Glutamatergic neuron (in vitro differentiated cells): ENCODE measurements at regions not wholly inside any gene's neighbourhood (a gene's known extent, or its start where the extent isn't known, plus 50 kb on each side); places are given as distances from the start of the nearest gene placed in this dataset.

Experiments
- DNase-seq: peaks from one replicate; pipeline ENCODE4 v3.0.0; 2022
- H3K27ac Mint-ChIP-seq: one replicate; pipeline ENCODE4 v1.8.0; 2020; ENCODE audit warnings: mild to moderate bottlenecking, mixed read lengths, inconsistent platforms; ENCODE audit not compliant: unreplicated experiment
- H3K27me3 Mint-ChIP-seq: one replicate; pipeline ENCODE4 v1.8.0; 2020; ENCODE audit warnings: mild to moderate bottlenecking, moderate library complexity, mixed read lengths, inconsistent platforms; ENCODE audit not compliant: unreplicated experiment
- H3K36me3 Mint-ChIP-seq: one replicate; pipeline ENCODE4 v1.8.0; 2020; ENCODE audit warnings: mild to moderate bottlenecking, mixed read lengths, inconsistent platforms; ENCODE audit not compliant: unreplicated experiment
- H3K4me1 Mint-ChIP-seq: one replicate; pipeline ENCODE4 v1.8.0; 2020; ENCODE audit warnings: mild to moderate bottlenecking, low read depth, mixed read lengths, inconsistent platforms; ENCODE audit not compliant: unreplicated experiment
- H3K4me3 Mint-ChIP-seq: one replicate; pipeline ENCODE4 v1.8.0; 2020; ENCODE audit warnings: mild to moderate bottlenecking, mixed read lengths, inconsistent platforms; ENCODE audit not compliant: unreplicated experiment
- H3K9me3 Mint-ChIP-seq: one replicate; pipeline ENCODE4 v1.8.0; 2020; ENCODE audit warnings: mild to moderate bottlenecking, moderate library complexity, mixed read lengths, inconsistent platforms; ENCODE audit not compliant: unreplicated experiment
- CTCF ChIP-seq: fragments of 200-600 bp; sonication (generic); IDR thresholded peaks from one replicate; pipeline ENCODE4 v1.5.0; 2021; ENCODE audit not compliant: partially characterized antibody, unreplicated experiment

DNA sequence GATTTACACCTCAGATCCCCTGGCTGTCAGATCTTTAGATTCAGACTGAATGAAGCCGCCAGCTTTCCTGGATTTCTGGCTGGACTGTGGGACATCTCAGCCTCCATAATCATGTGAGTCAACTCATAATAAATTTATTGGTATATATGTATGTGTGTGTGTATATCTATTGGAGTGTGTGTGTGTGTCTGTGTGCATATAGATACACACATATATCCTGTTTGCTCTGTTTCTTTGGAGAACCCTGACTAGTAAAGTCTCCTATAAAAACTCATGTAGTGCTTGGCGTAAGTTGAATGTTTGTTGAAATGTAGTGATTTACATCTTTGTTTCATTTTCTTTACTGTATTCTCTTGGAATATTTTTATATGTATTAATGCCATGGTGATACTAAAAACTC, 499.5 kb upstream of the KLF12 start:
- Mint-ChIP-seq H3K4me1 (no peaks in the 10 kb centered on the region), H3K27ac (no peak overlapping the region), H3K36me3 (no peaks in the 10 kb centered on the region), H3K4me3 (no peak overlapping the region), H3K27me3 (no peaks in the 10 kb centered on the region), H3K9me3 (no peaks in the 10 kb centered on the region)
- TF ChIP-seq CTCF = no peak
- no peak for DNase-seq

- Mint-ChIP-seq H3K9me3 (no peaks in the 10 kb centered on the region), H3K27me3 (no peaks in the 10 kb centered on the region), H3K36me3 (no peaks in the 10 kb centered on the region), H3K4me1 (no peaks in the 10 kb centered on the region), H3K4me3 (no peak overlapping the region), H3K27ac (no peak overlapping the region)
- DNase-seq = no peak
- TF ChIP-seq CTCF = no peak
Measured at GRCh38 chr13:74629985-74630384, 495.8 kb upstream of the KLF12 start.

GRCh38 chr13:74625541-74625940, 491.3 kb upstream of the KLF12 start:
- Mint-ChIP-seq H3K27me3 (no peaks in the 10 kb centered on the region), H3K9me3 (no peaks in the 10 kb centered on the region), H3K4me3 (no peak overlapping the region)

GRCh38 chr13:74623761-74624160, 489.6 kb upstream of the KLF12 start:
- Mint-ChIP-seq H3K27me3 (no peaks in the 10 kb centered on the region), H3K36me3 (no peaks in the 10 kb centered on the region), H3K4me3 (no peak overlapping the region), H3K27ac (no peak overlapping the region), H3K9me3 (no peaks in the 10 kb centered on the region), H3K4me1 (no peaks in the 10 kb centered on the region)
- no peak for TF ChIP-seq CTCF
- DNase-seq = no peak

More at GRCh38 chr13:74625541-74625940, 491.3 kb upstream of the KLF12 start:
- DNase-seq = no peak
- Mint-ChIP-seq H3K36me3 (no peaks in the 10 kb centered on the region), H3K4me1 (no peaks in the 10 kb centered on the region), H3K27ac (no peak overlapping the region)
- TF ChIP-seq CTCF = no peak

GRCh38 chr13:74622284-74622683, 488.1 kb upstream of the KLF12 start:
- no peak overlapping the region for H3K4me3 Mint-ChIP-seq
- DNase-seq = no peak
- no peak for TF ChIP-seq CTCF
- H3K27me3 Mint-ChIP-seq = no peaks in the 10 kb centered on the region
- H3K36me3 Mint-ChIP-seq = no peaks in the 10 kb centered on the region
- H3K4me1 Mint-ChIP-seq = no peaks in the 10 kb centered on the region
- H3K27ac Mint-ChIP-seq = no peak overlapping the region
- no peaks in the 10 kb centered on the region for H3K9me3 Mint-ChIP-seq
